H9 (cell line): ENCODE measurements at regions not wholly inside any gene's neighbourhood (a gene's known extent, or its start where the extent isn't known, plus 50 kb on each side); places are given as distances from the start of the nearest gene placed in this dataset.
A peak's percentile ranks its signal among the peaks of the same experiment; 100 is the strongest.

Source experiments
- DNase-seq: peaks from one replicate; pipeline ENCODE4 v3.0.0-alpha.2; 2017
- H2AFZ ChIP-seq: one replicate; pipeline ENCODE4 v1.6.1; 2013; ENCODE audit warnings: mild to moderate bottlenecking, low read length, control low read depth, moderate library complexity
- H2AK5ac ChIP-seq: 2 replicates; pipeline ENCODE4 v1.6.1; 2013; ENCODE audit warnings: low read length, control low read depth, mixed read lengths; ENCODE audit not compliant: insufficient read length
- H2BK120ac ChIP-seq: one replicate; pipeline ENCODE4 v1.6.1; 2013; ENCODE audit warnings: low read depth, mild to moderate bottlenecking, low read length, control low read depth, inconsistent platforms; ENCODE audit not compliant: poor library complexity, severe bottlenecking
- H2BK12ac ChIP-seq: 2 replicates; pipeline ENCODE4 v1.6.1; 2013; ENCODE audit warnings: low read length, control low read depth, mixed read lengths, low read depth; ENCODE audit not compliant: insufficient read length
- H2BK15ac ChIP-seq: 2 replicates; pipeline ENCODE4 v1.6.1; 2013; ENCODE audit warnings: low read depth, low read length, control low read depth
- H2BK20ac ChIP-seq: one replicate; pipeline ENCODE4 v1.6.1; 2013; ENCODE audit warnings: low read depth, mild to moderate bottlenecking, low read length, control low read depth, inconsistent platforms; ENCODE audit not compliant: poor library complexity, severe bottlenecking
- H2BK5ac ChIP-seq: 2 replicates; pipeline ENCODE4 v1.6.1; 2013; ENCODE audit warnings: low read length, control low read depth, mixed read lengths; ENCODE audit not compliant: insufficient read length
- H3K14ac ChIP-seq: 2 replicates; pipeline ENCODE4 v1.6.1; 2013; ENCODE audit warnings: low read length, control low read depth; ENCODE audit not compliant: insufficient read depth
- H3K18ac ChIP-seq: 2 replicates; pipeline ENCODE4 v1.6.1; 2013; ENCODE audit warnings: low read depth, mild to moderate bottlenecking, mixed read lengths, low read length, control low read depth; ENCODE audit not compliant: insufficient read length
- H3K23ac ChIP-seq: 2 replicates; pipeline ENCODE4 v1.6.1; 2013; ENCODE audit warnings: low read length, control low read depth, mixed read lengths, low read depth; ENCODE audit not compliant: insufficient read length
- H3K23me2 ChIP-seq: 2 replicates; pipeline ENCODE4 v1.6.1; 2013; ENCODE audit warnings: low read depth, mild to moderate bottlenecking, mixed read lengths, low read length, control low read depth; ENCODE audit not compliant: insufficient read length, poor library complexity, severe bottlenecking
- H3K27ac ChIP-seq: 2 replicates; pipeline ENCODE4 v1.5.1; 2013; ENCODE audit warnings: low read length, control low read depth, mixed read lengths, low read depth; ENCODE audit not compliant: insufficient read length
- H3K27me3 ChIP-seq: 2 replicates; pipeline ENCODE4 v1.6.1; 2013; ENCODE audit warnings: low read length, control low read depth, inconsistent platforms; ENCODE audit not compliant: insufficient read depth
- H3K4ac ChIP-seq: 2 replicates; pipeline ENCODE4 v1.6.1; 2013; ENCODE audit warnings: low read depth, mild to moderate bottlenecking, control low read depth, inconsistent platforms, low read length, moderate library complexity
- H3K4me1 ChIP-seq: 2 replicates; pipeline ENCODE4 v1.6.1; 2013; ENCODE audit warnings: low read length, control low read depth, inconsistent platforms; ENCODE audit not compliant: insufficient read depth
- H3K4me2 ChIP-seq: 2 replicates; pipeline ENCODE4 v1.6.1; 2013; ENCODE audit warnings: low read length, control low read depth, mixed read lengths; ENCODE audit not compliant: insufficient read length, insufficient read depth
- H3K56ac ChIP-seq: 2 replicates; pipeline ENCODE4 v1.6.1; 2013; ENCODE audit warnings: low read depth, mild to moderate bottlenecking, mixed read lengths, low read length, control low read depth; ENCODE audit not compliant: insufficient read length
- H3K79me1 ChIP-seq: 2 replicates; pipeline ENCODE4 v1.6.1; 2013; ENCODE audit warnings: low read depth, mild to moderate bottlenecking, moderate library complexity, low read length, control low read depth, inconsistent platforms; ENCODE audit not compliant: insufficient read depth, poor library complexity, severe bottlenecking
- H3K79me2 ChIP-seq: 2 replicates; pipeline ENCODE4 v1.6.1; 2013; ENCODE audit warnings: low read length, control low read depth, inconsistent platforms; ENCODE audit not compliant: insufficient read depth
- H3K9ac ChIP-seq: 2 replicates; pipeline ENCODE4 v1.6.1; 2013; ENCODE audit warnings: low read length, control low read depth, mixed read lengths; ENCODE audit not compliant: insufficient read length; ENCODE audit errors: extremely low read depth
- H3K9me3 ChIP-seq: one replicate; pipeline ENCODE4 v1.6.1; 2013; ENCODE audit warnings: low read depth, low read length, inconsistent platforms; ENCODE audit not compliant: control insufficient read depth
- H3T11ph ChIP-seq: one replicate; pipeline ENCODE4 v1.6.1; 2013; ENCODE audit warnings: mild to moderate bottlenecking, low read length, control low read depth, inconsistent platforms
- H4K20me1 ChIP-seq: one replicate; pipeline ENCODE4 v1.6.1; 2013; ENCODE audit not compliant: control insufficient read depth, insufficient read length, insufficient read depth
- H4K5ac ChIP-seq: 2 replicates; pipeline ENCODE4 v1.6.1; 2013; ENCODE audit warnings: low read depth, mild to moderate bottlenecking, mixed read lengths, low read length, control low read depth; ENCODE audit not compliant: insufficient read length
- H4K8ac ChIP-seq: replicated peaks from 2 replicates; pipeline ENCODE4 v1.6.1; 2013; ENCODE audit warnings: low read length, control low read depth, mixed read lengths, low read depth; ENCODE audit not compliant: insufficient read length
- H4K91ac ChIP-seq: 2 replicates; pipeline ENCODE4 v1.6.1; 2013; ENCODE audit warnings: low read depth, mild to moderate bottlenecking, moderate library complexity, mixed read lengths, low read length, control low read depth; ENCODE audit not compliant: insufficient read length
- H3K27ac Mint-ChIP-seq, 3 experiments: 2 replicates in 2 of 3; 3 replicates in 1 of 3; pipeline ENCODE4 v1.8.0; 2020 to 2021; ENCODE audit warnings: mixed read lengths in 3 of 3, mild to moderate bottlenecking in 1 of 3, moderate library complexity in 1 of 3
- H3K27me3 Mint-ChIP-seq: 2 replicates; pipeline ENCODE4 v1.8.0; 2021; ENCODE audit warnings: low read depth, mild to moderate bottlenecking, moderate library complexity, mixed read lengths
- H3K36me3 Mint-ChIP-seq, 3 experiments: 2 replicates in 2 of 3; 3 replicates in 1 of 3; pipeline ENCODE4 v1.8.0; 2020 to 2021; ENCODE audit warnings: low read depth in 3 of 3, mixed read lengths in 3 of 3; ENCODE audit not compliant: insufficient read depth in 1 of 3
- H3K4me1 Mint-ChIP-seq, 2 experiments: 2 replicates each; pipeline ENCODE4 v1.8.0; 2020; ENCODE audit warnings: mixed read lengths in 2 of 2
- H3K4me3 Mint-ChIP-seq, 2 experiments: 2 replicates in 1 of 2; 3 replicates in 1 of 2; pipeline ENCODE4 v1.8.0; 2020 to 2021; ENCODE audit warnings: mild to moderate bottlenecking in 2 of 2, mixed read lengths in 2 of 2, moderate library complexity in 1 of 2
- H3K9me3 Mint-ChIP-seq, 2 experiments: 2 replicates in 1 of 2; 3 replicates in 1 of 2; pipeline ENCODE4 v1.8.0; 2020; ENCODE audit warnings: mild to moderate bottlenecking in 2 of 2, mixed read lengths in 2 of 2, moderate library complexity in 1 of 2
- CTCF ChIP-seq: fragments of 200-600 bp; sonication (generic); conservative IDR thresholded peaks from 3 replicates; pipeline ENCODE4 v1.8.0; 2021; ENCODE audit warnings: antibody characterized with exemption, mild to moderate bottlenecking
- WGBS: extraction: QIAGEN DNeasy Blood & Tissue Kit; methylation state at CpG from one replicate; pipeline ENCODE4 v1.1.7; 2013; ENCODE audit warnings: missing lambda C conversion rate, low lambda C conversion rate, mixed read lengths; ENCODE audit not compliant: insufficient read length; ENCODE audit errors: extremely low coverage; 5-methylcytosine and 5-hydroxymethylcytosine counted together

GRCh38 chr3:59540241-59540640, 490.4 kb upstream of the CFAP20DC start:
- Histone ChIP-seq H3K14ac (no peak overlapping the region), H4K91ac (no peak overlapping the region), H3K4ac (no peak overlapping the region), H2BK5ac (no peak overlapping the region), H2AFZ (no peak overlapping the region), H2AK5ac (no peak overlapping the region), H3T11ph (no peak overlapping the region), H3K27ac (no peak overlapping the region), H3K79me2 (no peaks in the 10 kb centered on the region), H2BK120ac (no peak overlapping the region), H2BK20ac (no peak overlapping the region), H3K27me3 (no peaks in the 10 kb centered on the region), H3K18ac (no peak overlapping the region), H3K9ac (no peak overlapping the region), H3K23ac (no peak overlapping the region), H4K5ac (no peak overlapping the region), H3K9me3 (no peaks in the 10 kb centered on the region), H3K4me1 (peaks cover 3% of the 10 kb centered on the region; the same call in 1 of the 2 replicates), H4K8ac (no peak overlapping the region), H2BK12ac (no peak overlapping the region), H3K79me1 (no peaks in the 10 kb centered on the region), H2BK15ac (no peak overlapping the region), H4K20me1 (no peaks in the 10 kb centered on the region), H3K4me2 (peak overlapping the region; percentile 17), H3K23me2 (no peaks in the 10 kb centered on the region), H3K56ac (no peak overlapping the region)
- H3K4me1 Mint-ChIP-seq = peaks cover 11 to 12% of the 10 kb centered on the region in 2 experiments
- no peaks in the 10 kb centered on the region for H3K27me3 Mint-ChIP-seq
- no peaks in the 10 kb centered on the region for H3K36me3 Mint-ChIP-seq
- no peak overlapping the region for H3K4me3 Mint-ChIP-seq
- DNase-seq = no peak
- H3K27ac Mint-ChIP-seq = peak overlapping the region in 1 of 3 experiments; percentile 10; a peak in 2 of 7 replicates
- no peak for TF ChIP-seq CTCF
- no CpG with 5 or more reads among the region's 3 CpGs for WGBS
- H3K9me3 Mint-ChIP-seq = no peaks in the 10 kb centered on the region
